K562 (cell line): ENCODE measurements at regions not wholly inside any gene's neighbourhood (a gene's known extent, or its start where the extent isn't known, plus 50 kb on each side); places are given as distances from the start of the nearest gene placed in this dataset.

Experiments used
- ATAC-seq: fragments of 200-7000 bp; cut with Tn5 transposase; 3 replicates; pipeline ENCODE4 v1.9.1; 2020; ENCODE audit warnings: moderate library complexity
- BruUV-seq: library from RNA; stranded (reverse); fragments of 400-500 nt; replicated peaks from 2 replicates; lab custom pipeline; 2021; lab: Mats Ljungman, UMichigan
- CTCF ChIA-PET: fragments of 300-600 bp; formaldehyde crosslinking; extraction: SDS; loops from one replicate; lab custom pipeline; 2021; ENCODE audit warnings: low intra/inter-chr PET ratio; lab: Yijun Ruan, JAX
- POLR2A ChIA-PET: fragments of 300-600, 350-650 bp; sonication (Branson Sonifier 250); formaldehyde crosslinking; extraction: SDS; loops from one replicate; lab custom pipeline; 2021; ENCODE audit warnings: antibody characterized with exemption, inconsistent platforms; lab: Yijun Ruan, JAX
- DNase-seq, 4 experiments: peaks; one replicate each; pipeline versions ENCODE4 v3.0.0 to v3.0.0-alpha.2; 2011 to 2018; ENCODE audit warnings: low spot score in 3 of 4, mixed read lengths in 3 of 4; ENCODE audit errors: extremely low read depth in 1 of 4
- FAIRE-seq: peaks from 2 replicates; lab custom pipeline; 2011; peaks lifted over from hg19 to GRCh38; lab: Jason Lieb, UNC
- H2AFZ ChIP-seq: 2 replicates; pipeline ENCODE4 v1.6.0; 2011; ENCODE audit warnings: low read depth, low read length, control low read depth, inconsistent platforms
- H3K27ac ChIP-seq: fragments of 200-600 bp; 3 replicates; pipeline ENCODE4 v1.8.0; 2011; ENCODE audit warnings: low read depth, mild to moderate bottlenecking, control low read depth, inconsistent platforms, low read length, moderate library complexity, mixed read lengths; ENCODE audit errors: extremely low read depth
- H3K27me3 ChIP-seq, 2 experiments: fragments of 300-600 bp in 1 of 2; 2 replicates in 1 of 2; 3 replicates in 1 of 2; pipeline versions ENCODE4 v1.6.0 to v1.8.0; 2011; ENCODE audit warnings: inconsistent platforms in 2 of 2, low read length in 2 of 2, mild to moderate bottlenecking in 1 of 2, mixed read lengths in 1 of 2, moderate library complexity in 1 of 2; ENCODE audit not compliant: control insufficient read depth in 2 of 2, insufficient read depth in 2 of 2
- H3K36me3 ChIP-seq: fragments of 300-600 bp; 3 replicates; pipeline ENCODE4 v1.8.0; 2011; ENCODE audit warnings: mild to moderate bottlenecking, low read length, inconsistent platforms; ENCODE audit not compliant: control insufficient read depth, insufficient read depth
- H3K4me1 ChIP-seq, 2 experiments: fragments of 200-600 bp in 1 of 2; replicated peaks in 1 of 2; 2 replicates in 1 of 2; 3 replicates in 1 of 2; pipeline versions ENCODE4 v1.5.1 to v1.8.0; 2011; ENCODE audit warnings: inconsistent platforms in 2 of 2, low read length in 2 of 2, mild to moderate bottlenecking in 1 of 2, mixed read lengths in 1 of 2, moderate library complexity in 1 of 2; ENCODE audit not compliant: control insufficient read depth in 2 of 2, insufficient read depth in 2 of 2
- H3K4me2 ChIP-seq: 2 replicates; pipeline ENCODE4 v1.6.1; 2011; ENCODE audit warnings: low read length, control low read depth, inconsistent platforms, mixed read lengths; ENCODE audit not compliant: insufficient read depth
- H3K4me3 ChIP-seq: fragments of 200-600 bp; sonication (generic), shearing (Covaris generic); 2 replicates; pipeline ENCODE4 v1.5.1; 2016; ENCODE audit warnings: control low read depth, inconsistent platforms
- H3K79me2 ChIP-seq: fragments of 200-600 bp; 3 replicates; pipeline ENCODE4 v1.8.0; 2011; ENCODE audit warnings: low read length, inconsistent platforms; ENCODE audit not compliant: control insufficient read depth, insufficient read depth
- H3K9ac ChIP-seq, 2 experiments: 2 replicates each; pipeline versions ENCODE4 v1.6.0 to v1.6.1; 2011; ENCODE audit warnings: low read depth in 2 of 2, low read length in 2 of 2, control low read depth in 1 of 2, inconsistent platforms in 1 of 2, mild to moderate bottlenecking in 1 of 2, mixed read lengths in 1 of 2; ENCODE audit not compliant: insufficient read depth in 1 of 2
- H3K9me1 ChIP-seq: one replicate; pipeline ENCODE4 v1.6.0; 2011; ENCODE audit warnings: inconsistent platforms, mild to moderate bottlenecking, low read length, moderate library complexity; ENCODE audit not compliant: control insufficient read depth, insufficient read depth
- H3K9me3 ChIP-seq: replicated peaks from 2 replicates; pipeline ENCODE4 v1.5.1; 2011; ENCODE audit warnings: low read depth, low read length, inconsistent platforms; ENCODE audit not compliant: control insufficient read depth, insufficient read depth
- H4K20me1 ChIP-seq: replicated peaks from 2 replicates; pipeline ENCODE4 v1.6.1; 2011; ENCODE audit warnings: low read length, inconsistent platforms, mixed read lengths; ENCODE audit not compliant: control insufficient read depth, insufficient read depth
- ARHGAP35 ChIP-seq: fragments of 450-650 bp; IDR thresholded peaks from 2 replicates; pipeline ENCODE4 v1.6.1; 2018; ENCODE audit not compliant: partially characterized antibody
- ARID3A ChIP-seq: IDR thresholded peaks from 2 replicates; pipeline ENCODE4 v1.6.1; 2012; ENCODE audit warnings: low read depth, low read length, improper control_type of control experiment, borderline replicate concordance
- CEBPB ChIP-seq: fragments of 450-650 bp; IDR thresholded peaks from 2 replicates; pipeline ENCODE4 v1.6.1; 2016; ENCODE audit warnings: missing genetic modification characterization, missing compliant biosample characterization
- GABPB1 ChIP-seq: sonication (generic); formaldehyde crosslinking; IDR thresholded peaks from 2 replicates; pipeline ENCODE4 v1.8.0; 2022; ENCODE audit warnings: mild to moderate bottlenecking, missing genetic modification reagents
- MTA2 ChIP-seq: fragments of 450-650 bp; IDR thresholded peaks from 2 replicates; pipeline ENCODE4 v1.6.1; 2016; ENCODE audit warnings: low read depth
- NCOR1 ChIP-seq: fragments of 450-650 bp; IDR thresholded peaks from 2 replicates; pipeline ENCODE4 v1.6.1; 2016; ENCODE audit warnings: mild to moderate bottlenecking, moderate library complexity
- PREB ChIP-seq: sonication (generic); formaldehyde crosslinking; IDR thresholded peaks from 2 replicates; pipeline ENCODE4 v1.8.1; 2023; ENCODE audit warnings: mild to moderate bottlenecking, missing genetic modification reagents
- PRPF4 ChIP-seq: fragments of 200-400 bp; formaldehyde crosslinking; IDR thresholded peaks from one replicate; pipeline ENCODE4 v1.6.1; 2017; ENCODE audit warnings: low read length, low read depth, mild to moderate bottlenecking; ENCODE audit not compliant: insufficient read depth, poor library complexity, severe bottlenecking
- RHOXF2B ChIP-seq: fragments of 250-450 bp; sonication (Bioruptor Pico); conservative IDR thresholded peaks from 2 replicates; pipeline ENCODE4 v1.5.1; 2021
- SIN3A ChIP-seq, 2 experiments: fragments of 150-350 bp in 1 of 2; IDR thresholded peaks; 2 replicates each; pipeline ENCODE4 v1.6.1; 2011 to 2016; ENCODE audit warnings: borderline replicate concordance in 2 of 2, low read depth in 2 of 2, low read length in 2 of 2, mild to moderate bottlenecking in 2 of 2, moderate library complexity in 2 of 2; ENCODE audit not compliant: control insufficient read depth in 1 of 2
- SMAD1 ChIP-seq: fragments of 150-350 bp; IDR thresholded peaks from 2 replicates; pipeline ENCODE4 v1.6.1; 2014; ENCODE audit warnings: low read length, low read depth; ENCODE audit not compliant: partially characterized antibody
- SMARCB1 ChIP-seq: IDR thresholded peaks from 2 replicates; pipeline ENCODE4 v1.6.1; 2011; ENCODE audit warnings: improper control_type of control experiment, low read depth; ENCODE audit not compliant: insufficient read length
- SREBF1 ChIP-seq: fragments of 150-350 bp; IDR thresholded peaks from 2 replicates; pipeline ENCODE4 v1.6.1; 2014; ENCODE audit warnings: antibody characterized with exemption, low read depth, low read length, borderline replicate concordance
- STAG1 ChIP-seq: sonication (generic); formaldehyde crosslinking; IDR thresholded peaks from 2 replicates; pipeline ENCODE4 v1.5.0; 2020; ENCODE audit warnings: missing genetic modification reagents, borderline replicate concordance
- ZC3H11A ChIP-seq: IDR thresholded peaks from 2 replicates; pipeline ENCODE4 v1.6.1; 2012; ENCODE audit warnings: low read depth, low read length, improper control_type of control experiment
- ZNF175 ChIP-seq: fragments of 200-800 bp; sonication (Bioruptor generic); IDR thresholded peaks from 2 replicates; pipeline ENCODE4 v1.6.1; 2016; ENCODE audit warnings: low read depth, mild to moderate bottlenecking, missing genetic modification characterization, missing compliant biosample characterization
- WGBS: fragments of 100-300 bp; shearing (Covaris generic); methylation state at CpG from one replicate; pipeline ENCODE4 v1.1.6; 2016; ENCODE audit warnings: low coverage, mixed read lengths; ENCODE audit not compliant: insufficient coverage; ENCODE audit errors: missing lambda C conversion rate; 5-methylcytosine and 5-hydroxymethylcytosine counted together
- in situ Hi-C: fragments of 300-500 bp; cut with MboI; formaldehyde crosslinking; loops from 4 replicates; pipeline ENCODE4 v1.15.0; 2018; ENCODE audit warnings: inconsistent platforms, mixed read lengths
- intact Hi-C: fragments of 100-400 bp; cut with micrococcal nuclease; formaldehyde crosslinking; loops from 2 replicates; pipeline ENCODE4 v1.14.2; 2022

GRCh38 chr7:88669913-88670312 lies 89.6 kb upstream of the ZNF804B start:
- no peak for DNase-seq
- intact Hi-C loops = loop anchor here (1.0 kb wide), 1 partner anchor 17 kb away; no protein-coding TSS in a partner anchor
- WGBS = 57% methylated on average over 3 of the region's 3 CpGs
- TF ChIP-seq ARHGAP35 (no peak), ZC3H11A (no peak), STAG1 (CRISPR knock-in tag) (no peak), ZNF175 (CRISPR knock-in tag) (no peak), PRPF4 (no peak), NCOR1 (no peak)
- Histone ChIP-seq H3K4me3 (no peak overlapping the region), H3K4me1 (no peaks in the 10 kb centered on the region; a peak in 1 of 5 replicates), H3K27me3 (no peaks in the 10 kb centered on the region), H3K9me3 (no peaks in the 10 kb centered on the region), H2AFZ (no peak overlapping the region), H3K27ac (no peak overlapping the region), H4K20me1 (no peaks in the 10 kb centered on the region), H3K79me2 (no peaks in the 10 kb centered on the region), H3K36me3 (no peaks in the 10 kb centered on the region), H3K4me2 (no peak overlapping the region), H3K9me1 (no peaks in the 10 kb centered on the region), H3K9ac (no peak overlapping the region)
- BruUV-seq = no TSS peak
- ChIA-PET CTCF (no interaction called here), POLR2A (no interaction called here)
- no peak for ATAC-seq
- no peak for FAIRE-seq
- in situ Hi-C loops = no loop called here

- Histone ChIP-seq H3K4me3 (no peak overlapping the region), H3K4me1 (no peaks in the 10 kb centered on the region; a peak in 1 of 5 replicates), H3K36me3 (no peaks in the 10 kb centered on the region), H3K9me1 (no peaks in the 10 kb centered on the region), H4K20me1 (no peaks in the 10 kb centered on the region), H3K27me3 (no peaks in the 10 kb centered on the region), H3K4me2 (no peak overlapping the region), H2AFZ (no peak overlapping the region), H3K79me2 (no peaks in the 10 kb centered on the region), H3K9ac (no peak overlapping the region), H3K9me3 (no peaks in the 10 kb centered on the region), H3K27ac (no peak overlapping the region)
- POLR2A ChIA-PET = no interaction called here
- no peak for DNase-seq
- no peak for ATAC-seq
- 11% methylated on average over 1 of the region's 1 CpG for WGBS
- CTCF ChIA-PET = no interaction called here
- FAIRE-seq = no peak
- intact Hi-C loops (no loop called here), in situ Hi-C loops (no loop called here)
- no TSS peak for BruUV-seq
- TF ChIP-seq PREB (no peak), CEBPB (tag) (no peak), GABPB1 (CRISPR knock-in tag) (no peak), RHOXF2B (CRISPR knock-in tag) (no peak), SMAD1 (no peak), SMARCB1 (no peak), SIN3A (IDR thresholded peaks at IDR 0.05; ENCODE audit: borderline replicate concordance in 2 of 2, control insufficient read depth in 1 of 2, low read depth in 2 of 2, low read length in 2 of 2) (no peak), SREBF1 (no peak), MTA2 (no peak), ARID3A (no peak)
Measured at GRCh38 chr7:88668591-88668990, 90.9 kb upstream of the ZNF804B start.
